ENCODE measurements at regions not wholly inside any gene's neighbourhood (a gene's known extent, or its start where the extent isn't known, plus 50 kb on each side); places are given as distances from the start of the nearest gene placed in this dataset.

DNA sequence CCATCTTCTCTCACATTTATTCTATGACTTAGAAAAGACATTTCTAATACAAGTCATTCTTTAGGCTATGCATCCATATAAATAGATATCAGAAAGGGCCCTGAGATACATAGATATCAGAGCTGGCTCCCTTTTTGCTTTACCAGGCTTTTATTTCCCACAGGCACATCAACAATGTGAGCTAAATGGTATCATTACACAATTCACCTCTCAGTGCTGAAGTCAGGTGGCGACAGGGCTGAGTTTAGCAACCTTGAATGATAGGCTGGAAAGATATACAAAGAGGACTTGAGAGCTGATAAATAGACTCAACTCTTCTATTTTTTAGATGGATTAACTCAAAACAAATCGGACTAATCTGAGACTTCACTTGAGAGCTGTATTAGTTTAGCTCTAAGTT, 189.2 kb upstream of the COL1A2 start:
- Histone ChIP-seq H2AFZ (ENCODE audit: low read depth, low read length) (no peak overlapping the region), H3K4me1 (replicated peaks in 1 of 2; ENCODE audit: control insufficient read depth in 2 of 2, insufficient read depth in 2 of 2, low read length in 2 of 2) (no peaks in the 10 kb centered on the region), H3K79me2 (ENCODE audit: control insufficient read depth, insufficient read depth, low read length) (no peaks in the 10 kb centered on the region), H3K27me3 (ENCODE audit: control insufficient read depth in 2 of 2, insufficient read depth in 2 of 2, low read length in 2 of 2) (no peaks in the 10 kb centered on the region), H3K9ac (ENCODE audit: insufficient read depth in 1 of 2, low read depth in 2 of 2, low read length in 2 of 2) (no peak overlapping the region), H3K4me3 (no peak overlapping the region), H3K27ac (ENCODE audit: extremely low read depth, low read depth, low read length) (no peak overlapping the region), H3K36me3 (ENCODE audit: control insufficient read depth, insufficient read depth, low read length) (no peaks in the 10 kb centered on the region), H4K20me1 (replicated peaks; ENCODE audit: control insufficient read depth, insufficient read depth, low read length) (no peaks in the 10 kb centered on the region), H3K4me2 (ENCODE audit: insufficient read depth, low read length) (no peak overlapping the region), H3K9me3 (replicated peaks; ENCODE audit: control insufficient read depth, insufficient read depth, low read depth, low read length) (no peaks in the 10 kb centered on the region), H3K9me1 (ENCODE audit: control insufficient read depth, insufficient read depth, low read length) (no peaks in the 10 kb centered on the region)
- ATAC-seq (no peak), DNase-seq (ENCODE audit: extremely low read depth in 1 of 4, low spot score in 3 of 4) (no peak), FAIRE-seq (no peak)
- WGBS (ENCODE audit: insufficient coverage, low coverage, missing lambda C conversion rate), result 0% methylated on average over 2 of the region's 2 CpGs
- CTCF ChIA-PET (ENCODE audit: low intra/inter-chr PET ratio), result no interaction called here
- intact Hi-C loops (cut with micrococcal nuclease), result no loop called here
- in situ Hi-C loops (cut with MboI), result no loop called here
- BruUV-seq (replicated peaks), result no TSS peak
- TF ChIP-seq GABPB2 (CRISPR knock-in tag; conservative IDR thresholded peaks at IDR 0.05) (no peak), ZNF408 (CRISPR knock-in tag; IDR thresholded peaks at IDR 0.05; ENCODE audit: low read depth) (no peak)
- POLR2A ChIA-PET, result no interaction called here

GRCh38 chr7:94206295-94206694, 188.4 kb upstream of the COL1A2 start:
- FAIRE-seq (no peak), ATAC-seq (no peak), DNase-seq (ENCODE audit: extremely low read depth in 1 of 4, low spot score in 3 of 4) (no peak)
- H3K27me3 ChIP-seq (ENCODE audit: control insufficient read depth in 2 of 2, insufficient read depth in 2 of 2, low read length in 2 of 2), result no peaks in the 10 kb centered on the region
- TF ChIP-seq ZNF785 (CRISPR knock-in tag; IDR thresholded peaks at IDR 0.05), result no peak
- no peak for TF ChIP-seq MCM3 (IDR thresholded peaks at IDR 0.05)
- no peak for TF ChIP-seq ZNF445 (CRISPR knock-in tag; IDR thresholded peaks at IDR 0.05; ENCODE audit: low read depth)
- TF ChIP-seq ZNF436 (CRISPR knock-in tag; IDR thresholded peaks at IDR 0.05), result no peak
- no peak for TF ChIP-seq YY1 (IDR thresholded peaks at IDR 0.05; ENCODE audit: borderline replicate concordance in 1 of 3, control insufficient read depth in 1 of 3, extremely low read depth in 1 of 3, insufficient read depth in 3 of 3, insufficient read length in 1 of 3, insufficient replicate concordance in 2 of 3, low read depth in 1 of 3, low read length in 2 of 3)
- TF ChIP-seq NR3C1 (CRISPR knock-in tag; IDR thresholded peaks at IDR 0.05), result no peak
- TF ChIP-seq TCFL5 (CRISPR knock-in tag; conservative IDR thresholded peaks at IDR 0.05), result no peak
- no peak for TF ChIP-seq PURB (CRISPR knock-in tag; IDR thresholded peaks at IDR 0.05; ENCODE audit: low read depth)
- TF ChIP-seq CBX1 (IDR thresholded peaks at IDR 0.05; ENCODE audit: low read depth), result no peak
- TF ChIP-seq CEBPG (CRISPR knock-in tag; IDR thresholded peaks at IDR 0.05), result no peak
- no peak for TF ChIP-seq CEBPG (tag; conservative IDR thresholded peaks at IDR 0.05 in 1 of 2, IDR thresholded peaks at IDR 0.05 in 1 of 2)
- no peak for TF ChIP-seq SNRNP70 (optimal IDR thresholded peaks at IDR 0.05; ENCODE audit: low read depth, low read length)
- no peak for TF ChIP-seq MAFG (tag; conservative IDR thresholded peaks at IDR 0.05)
- TF ChIP-seq ZNF311 (CRISPR knock-in tag; IDR thresholded peaks at IDR 0.05), result no peak
- TF ChIP-seq ASH1L (IDR thresholded peaks at IDR 0.05; ENCODE audit: borderline replicate concordance, low read depth, partially characterized antibody), result no peak
- no peak for TF ChIP-seq VEZF1 (CRISPR knock-in tag; IDR thresholded peaks at IDR 0.05)
- H3K4me1 ChIP-seq (replicated peaks in 1 of 2; ENCODE audit: control insufficient read depth in 2 of 2, insufficient read depth in 2 of 2, low read length in 2 of 2), result no peaks in the 10 kb centered on the region
- no TSS peak for BruUV-seq (replicated peaks)
- ChIA-PET POLR2A (no interaction called here), CTCF (ENCODE audit: low intra/inter-chr PET ratio) (no interaction called here)
- H3K9me1 ChIP-seq (ENCODE audit: control insufficient read depth, insufficient read depth, low read length), result no peaks in the 10 kb centered on the region
- no peaks in the 10 kb centered on the region for H3K36me3 ChIP-seq (ENCODE audit: control insufficient read depth, insufficient read depth, low read length)
- no peak overlapping the region for H2AFZ ChIP-seq (ENCODE audit: low read depth, low read length)
- in situ Hi-C loops (cut with MboI) (no loop called here), intact Hi-C loops (cut with micrococcal nuclease) (no loop called here)
- H3K9ac ChIP-seq (ENCODE audit: insufficient read depth in 1 of 2, low read depth in 2 of 2, low read length in 2 of 2), result no peak overlapping the region
- H3K79me2 ChIP-seq (ENCODE audit: control insufficient read depth, insufficient read depth, low read length), result no peaks in the 10 kb centered on the region
- no peak overlapping the region for H3K27ac ChIP-seq (ENCODE audit: extremely low read depth, low read depth, low read length)
- no peaks in the 10 kb centered on the region for H4K20me1 ChIP-seq (replicated peaks; ENCODE audit: control insufficient read depth, insufficient read depth, low read length)
- no peaks in the 10 kb centered on the region for H3K9me3 ChIP-seq (replicated peaks; ENCODE audit: control insufficient read depth, insufficient read depth, low read depth, low read length)
- WGBS (ENCODE audit: insufficient coverage, low coverage, missing lambda C conversion rate), result 3% methylated on average over 2 of the region's 2 CpGs
- no peak overlapping the region for H3K4me3 ChIP-seq
- no peak overlapping the region for H3K4me2 ChIP-seq (ENCODE audit: insufficient read depth, low read length)
